DND-41 (cell line): ENCODE measurements at regions not wholly inside any gene's neighbourhood (a gene's known extent, or its start where the extent isn't known, plus 50 kb on each side); places are given as distances from the start of the nearest gene placed in this dataset.

Experiments
- ATAC-seq: fragments of 200-7000 bp; cut with Tn5 transposase; 3 replicates; pipeline ENCODE4 v1.9.1; 2021; ENCODE audit warnings: low read depth; ENCODE audit not compliant: insufficient read depth
- DNase-seq: peaks from one replicate; pipeline ENCODE4 v3.0.0-alpha.2; 2020
- H2AFZ ChIP-seq: 2 replicates; pipeline ENCODE4 v1.6.0; 2012; ENCODE audit warnings: low read depth, low read length
- H3K27ac ChIP-seq: 2 replicates; pipeline ENCODE4 v1.5.1; 2012; ENCODE audit warnings: low read length, inconsistent platforms
- H3K27me3 ChIP-seq: fragments of 200-600 bp; sonication (generic); 2 replicates; pipeline ENCODE4 v1.6.0; 2012; ENCODE audit warnings: low read length, mild to moderate bottlenecking, inconsistent platforms; ENCODE audit not compliant: insufficient read depth, poor library complexity
- H3K36me3 ChIP-seq: 2 replicates; pipeline ENCODE4 v1.5.1; 2012; ENCODE audit warnings: low read length, inconsistent platforms; ENCODE audit not compliant: insufficient read depth
- H3K4me1 ChIP-seq: 2 replicates; pipeline ENCODE4 v1.5.1; 2012; ENCODE audit warnings: mild to moderate bottlenecking, low read length; ENCODE audit not compliant: insufficient read depth
- H3K4me2 ChIP-seq: 2 replicates; pipeline ENCODE4 v1.6.0; 2012; ENCODE audit warnings: mild to moderate bottlenecking, moderate library complexity, low read length, inconsistent platforms; ENCODE audit not compliant: insufficient read depth
- H3K4me3 ChIP-seq, 2 experiments: fragments of 200-600 bp in 1 of 2; shearing (Covaris generic) in 1 of 2; 2 replicates each; pipeline ENCODE4 v1.5.1; 2012 to 2016; ENCODE audit warnings: inconsistent platforms in 2 of 2, low read length in 2 of 2, mild to moderate bottlenecking in 2 of 2, low read depth in 1 of 2, moderate library complexity in 1 of 2
- H3K79me2 ChIP-seq: 2 replicates; pipeline ENCODE4 v1.6.0; 2012; ENCODE audit warnings: low read length, inconsistent platforms; ENCODE audit not compliant: insufficient read depth
- H3K9ac ChIP-seq: 2 replicates; pipeline ENCODE4 v1.6.0; 2012; ENCODE audit warnings: low read depth, mild to moderate bottlenecking, inconsistent platforms, low read length, moderate library complexity
- H3K9me3 ChIP-seq: 2 replicates; pipeline ENCODE4 v1.5.1; 2012; ENCODE audit warnings: low read length, moderate library complexity, mild to moderate bottlenecking, inconsistent platforms; ENCODE audit not compliant: insufficient read depth, severe bottlenecking
- H4K20me1 ChIP-seq: 2 replicates; pipeline ENCODE4 v1.6.0; 2012; ENCODE audit warnings: low read length; ENCODE audit not compliant: insufficient read depth
- CTCF ChIP-seq: IDR thresholded peaks from 2 replicates; pipeline ENCODE4 v1.5.1; 2012; ENCODE audit warnings: borderline replicate concordance, low read length, moderate library complexity, mild to moderate bottlenecking; ENCODE audit not compliant: poor library complexity, severe bottlenecking; ENCODE audit errors: extremely low read depth
- EZH2 ChIP-seq: IDR thresholded peaks from 3 replicates; pipeline ENCODE4 v1.6.1; 2012; ENCODE audit warnings: borderline replicate concordance, low read depth, mild to moderate bottlenecking, moderate library complexity, low read length, inconsistent platforms; ENCODE audit not compliant: severe bottlenecking

GRCh38 chr5:40217553-40217952 lies 462.2 kb upstream of the PTGER4 start:
- TF ChIP-seq CTCF (no peak), EZH2 (no peak)
- no peak overlapping the region for H2AFZ ChIP-seq
- H3K79me2 ChIP-seq, result no peaks in the 10 kb centered on the region
- H3K9me3 ChIP-seq, result peaks cover 2% of the 10 kb centered on the region
- H3K27me3 ChIP-seq, result no peaks in the 10 kb centered on the region
- H3K36me3 ChIP-seq, result no peaks in the 10 kb centered on the region
- no peak overlapping the region for H3K4me3 ChIP-seq
- ATAC-seq (no peak), DNase-seq (no peak)
- no peaks in the 10 kb centered on the region for H4K20me1 ChIP-seq
- peaks cover 17% of the 10 kb centered on the region for H3K4me1 ChIP-seq
- H3K4me2 ChIP-seq, result no peak overlapping the region
- no peak overlapping the region for H3K9ac ChIP-seq
- H3K27ac ChIP-seq, result no peak overlapping the region

- Histone ChIP-seq H3K4me3 (no peak overlapping the region), H3K27ac (no peak overlapping the region), H3K4me2 (no peak overlapping the region), H3K4me1 (peaks cover 10% of the 10 kb centered on the region), H2AFZ (no peak overlapping the region), H4K20me1 (no peaks in the 10 kb centered on the region), H3K9ac (no peak overlapping the region), H3K27me3 (no peaks in the 10 kb centered on the region), H3K36me3 (no peaks in the 10 kb centered on the region), H3K79me2 (no peaks in the 10 kb centered on the region), H3K9me3 (no peaks in the 10 kb centered on the region)
- TF ChIP-seq EZH2 (no peak), CTCF (no peak)
- no peak for ATAC-seq
- DNase-seq, result no peak
Observed at GRCh38 chr5:40210694-40211093, 469.0 kb upstream of the PTGER4 start.

- no peaks in the 10 kb centered on the region for H3K27me3 ChIP-seq
- no peaks in the 10 kb centered on the region for H4K20me1 ChIP-seq
- H3K4me1 ChIP-seq, result peaks cover 4% of the 10 kb centered on the region
- DNase-seq (no peak), ATAC-seq (peak; percentile 50; the same call in 2 of the 3 replicates)
- no peaks in the 10 kb centered on the region for H3K79me2 ChIP-seq
- H3K9ac ChIP-seq, result no peak overlapping the region
- H2AFZ ChIP-seq, result no peak overlapping the region
- H3K27ac ChIP-seq, result no peak overlapping the region
- TF ChIP-seq EZH2 (no peak), CTCF (no peak)
- H3K4me2 ChIP-seq, result no peak overlapping the region
- no peaks in the 10 kb centered on the region for H3K9me3 ChIP-seq
- H3K4me3 ChIP-seq, result no peak overlapping the region
- no peaks in the 10 kb centered on the region for H3K36me3 ChIP-seq
Observed at GRCh38 chr5:40206030-40206429, 473.7 kb upstream of the PTGER4 start.

GRCh38 chr5:40204144-40204543 lies 475.6 kb upstream of the PTGER4 start:
- no peaks in the 10 kb centered on the region for H4K20me1 ChIP-seq
- ATAC-seq, result no peak
- no peaks in the 10 kb centered on the region for H3K79me2 ChIP-seq
- H3K27me3 ChIP-seq, result no peaks in the 10 kb centered on the region
- no peaks in the 10 kb centered on the region for H3K9me3 ChIP-seq
- no peak overlapping the region for H3K9ac ChIP-seq
- no peaks in the 10 kb centered on the region for H3K36me3 ChIP-seq
- no peak overlapping the region for H2AFZ ChIP-seq
- no peak overlapping the region for H3K4me2 ChIP-seq
- no peak overlapping the region for H3K4me3 ChIP-seq
- H3K4me1 ChIP-seq, result peaks cover 4% of the 10 kb centered on the region
- no peak for DNase-seq
- no peak overlapping the region for H3K27ac ChIP-seq
- TF ChIP-seq CTCF (no peak), EZH2 (no peak)
